ENCODE measurements at regions not wholly inside any gene's neighbourhood (a gene's known extent, or its start where the extent isn't known, plus 50 kb on each side); places are given as distances from the start of the nearest gene placed in this dataset.

- H3K36me3 Mint-ChIP-seq (ENCODE audit: low read depth): no peaks in the 10 kb centered on the region
- CTCF ChIA-PET: no interaction called here
- H3K27ac Mint-ChIP-seq: no peak overlapping the region
- H3K4me3 Mint-ChIP-seq: no peak overlapping the region
- DNase-seq: no peak
- no peak for ATAC-seq
- intact Hi-C loops (cut with micrococcal nuclease): no loop called here
- TF ChIP-seq, protein P1, sequence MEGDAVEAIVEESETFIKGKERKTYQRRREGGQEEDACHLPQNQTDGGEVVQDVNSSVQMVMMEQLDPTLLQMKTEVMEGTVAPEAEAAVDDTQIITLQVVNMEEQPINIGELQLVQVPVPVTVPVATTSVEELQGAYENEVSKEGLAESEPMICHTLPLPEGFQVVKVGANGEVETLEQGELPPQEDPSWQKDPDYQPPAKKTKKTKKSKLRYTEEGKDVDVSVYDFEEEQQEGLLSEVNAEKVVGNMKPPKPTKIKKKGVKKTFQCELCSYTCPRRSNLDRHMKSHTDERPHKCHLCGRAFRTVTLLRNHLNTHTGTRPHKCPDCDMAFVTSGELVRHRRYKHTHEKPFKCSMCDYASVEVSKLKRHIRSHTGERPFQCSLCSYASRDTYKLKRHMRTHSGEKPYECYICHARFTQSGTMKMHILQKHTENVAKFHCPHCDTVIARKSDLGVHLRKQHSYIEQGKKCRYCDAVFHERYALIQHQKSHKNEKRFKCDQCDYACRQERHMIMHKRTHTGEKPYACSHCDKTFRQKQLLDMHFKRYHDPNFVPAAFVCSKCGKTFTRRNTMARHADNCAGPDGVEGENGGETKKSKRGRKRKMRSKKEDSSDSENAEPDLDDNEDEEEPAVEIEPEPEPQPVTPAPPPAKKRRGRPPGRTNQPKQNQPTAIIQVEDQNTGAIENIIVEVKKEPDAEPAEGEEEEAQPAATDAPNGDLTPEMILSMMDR (IDR thresholded peaks at IDR 0.05): no peak
- no peaks in the 10 kb centered on the region for H3K4me1 Mint-ChIP-seq (ENCODE audit: low read depth)
- no peaks in the 10 kb centered on the region for H3K27me3 Mint-ChIP-seq
- POLR2A ChIA-PET: no interaction called here
- H3K9me3 Mint-ChIP-seq: peaks cover 12% of the 10 kb centered on the region
Measured at GRCh38 chr2:14350856-14351255, 281.7 kb upstream of the LRATD1 start.

DNA sequence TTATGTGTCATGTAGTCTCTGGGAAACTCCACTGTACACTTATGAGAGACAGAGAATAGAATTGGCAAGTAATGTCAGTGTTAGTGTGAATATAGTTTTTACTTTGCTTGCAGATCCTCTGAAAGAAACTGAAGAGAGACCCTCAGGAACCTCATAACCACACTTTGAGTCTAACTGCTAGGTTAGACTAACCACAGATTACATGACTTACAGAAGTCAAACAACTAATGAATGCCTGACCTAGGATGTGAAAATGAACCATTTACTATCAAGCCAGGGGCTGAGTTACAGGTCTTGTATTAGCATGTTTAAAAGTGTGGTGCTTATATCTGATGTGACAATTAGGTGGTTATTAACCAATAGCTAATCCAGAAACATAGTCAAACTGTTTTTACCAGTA lies 280.4 kb upstream of the LRATD1 start:
- POLR2A ChIA-PET: no interaction called here
- TF ChIP-seq, protein P1 (IDR thresholded peaks at IDR 0.05): no peak
- Mint-ChIP-seq H3K27me3 (no peaks in the 10 kb centered on the region), H3K9me3 (peaks cover 10% of the 10 kb centered on the region), H3K36me3 (ENCODE audit: low read depth) (no peaks in the 10 kb centered on the region), H3K27ac (no peak overlapping the region), H3K4me3 (no peak overlapping the region), H3K4me1 (ENCODE audit: low read depth) (no peaks in the 10 kb centered on the region)
- intact Hi-C loops (cut with micrococcal nuclease): no loop called here
- CTCF ChIA-PET: no interaction called here
- DNase-seq (no peak), ATAC-seq (no peak)

- Mint-ChIP-seq H3K4me3 (no peak overlapping the region), H3K27ac (no peak overlapping the region), H3K27me3 (no peaks in the 10 kb centered on the region), H3K4me1 (ENCODE audit: low read depth) (no peaks in the 10 kb centered on the region), H3K36me3 (ENCODE audit: low read depth) (no peaks in the 10 kb centered on the region), H3K9me3 (peaks cover 6% of the 10 kb centered on the region)
- intact Hi-C loops (cut with micrococcal nuclease): no loop called here
- ChIA-PET CTCF (no interaction called here), POLR2A (interaction anchor here (0.6 kb wide), 1 partner anchor 16 kb away, joined by 3 read pairs; no protein-coding TSS in a partner anchor)
- TF ChIP-seq, protein P1 (IDR thresholded peaks at IDR 0.05): no peak
- ATAC-seq: no peak
- no peak for DNase-seq
Measured at GRCh38 chr2:14354231-14354630, 278.3 kb upstream of the LRATD1 start.

DNA sequence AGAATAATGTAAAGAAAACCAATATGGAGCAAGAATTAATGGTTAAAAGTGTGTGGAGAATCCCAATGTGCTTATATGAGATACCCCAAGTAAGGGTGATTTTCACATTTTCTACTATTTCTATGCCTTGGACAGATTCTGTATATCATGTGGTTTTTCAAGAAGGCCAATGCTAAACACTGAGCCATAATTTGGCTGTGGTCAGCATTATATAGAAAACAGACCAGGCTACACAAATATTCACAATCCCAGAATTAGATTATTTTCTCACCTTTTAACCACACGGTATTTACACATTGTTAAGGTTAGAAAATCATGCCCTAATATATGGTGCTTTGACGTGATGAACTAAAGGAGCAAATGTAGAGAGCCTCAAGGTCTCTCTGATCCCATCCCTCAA lies 277.4 kb upstream of the LRATD1 start:
- ATAC-seq (no peak), DNase-seq (no peak)
- ChIA-PET CTCF (no interaction called here), POLR2A (no interaction called here)
- TF ChIP-seq, protein P1 (IDR thresholded peaks at IDR 0.05): no peak
- no peaks in the 10 kb centered on the region for H3K4me1 Mint-ChIP-seq (ENCODE audit: low read depth)
- intact Hi-C loops (cut with micrococcal nuclease): no loop called here
- H3K27me3 Mint-ChIP-seq: no peaks in the 10 kb centered on the region
- no peak overlapping the region for H3K27ac Mint-ChIP-seq
- no peak overlapping the region for H3K4me3 Mint-ChIP-seq
- H3K36me3 Mint-ChIP-seq (ENCODE audit: low read depth): no peaks in the 10 kb centered on the region
- H3K9me3 Mint-ChIP-seq: peaks cover 2% of the 10 kb centered on the region

- no peaks in the 10 kb centered on the region for H3K27me3 Mint-ChIP-seq
- ChIA-PET CTCF (no interaction called here), POLR2A (no interaction called here)
- no peak overlapping the region for H3K27ac Mint-ChIP-seq
- TF ChIP-seq, protein P1 (IDR thresholded peaks at IDR 0.05): no peak
- intact Hi-C loops (cut with micrococcal nuclease): no loop called here
- ATAC-seq (no peak), DNase-seq (no peak)
- no peak overlapping the region for H3K4me3 Mint-ChIP-seq
- H3K9me3 Mint-ChIP-seq: peaks cover under 1% of the 10 kb centered on the region
- no peaks in the 10 kb centered on the region for H3K4me1 Mint-ChIP-seq (ENCODE audit: low read depth)
- no peaks in the 10 kb centered on the region for H3K36me3 Mint-ChIP-seq (ENCODE audit: low read depth)
Measured at GRCh38 chr2:14358339-14358738, 274.2 kb upstream of the LRATD1 start.

Data from activated CD8-positive, alpha-beta T cell treated with anti-CD3 and anti-CD28 coated beads for 36 hours (primary cell).